GM18861 (cell line): ENCODE measurements at regions not wholly inside any gene's neighbourhood (a gene's known extent, or its start where the extent isn't known, plus 50 kb on each side); places are given as distances from the start of the nearest gene placed in this dataset.
"Not testable (repeated sequence)": the region's sequence is repeated elsewhere in the genome, so short reads cannot be mapped to it uniquely, and the experiment has no call there.

ENCODE experiments used
- ATAC-seq: cut with Tn5 transposase; IDR thresholded peaks from one replicate; pipeline ENCODE4 v1.9.1; 2021; ENCODE audit not compliant: unreplicated experiment

- ATAC-seq, result no peak
Observed at GRCh38 chr16:61435346-61435745, 600.9 kb downstream of the CDH8 start.

GRCh38 chr16:61432421-61432820 lies 603.8 kb downstream of the CDH8 start:
- ATAC-seq, result no peak

- no peak for ATAC-seq
Observed at GRCh38 chr16:61421111-61421510, 615.1 kb downstream of the CDH8 start.

GRCh38 chr16:61419791-61420190 lies 616.4 kb downstream of the CDH8 start:
- ATAC-seq, result no peak

GRCh38 chr16:61418802-61419201 lies 617.4 kb downstream of the CDH8 start:
- ATAC-seq, result not testable (repeated sequence)

GRCh38 chr16:61415126-61415525 lies 621.1 kb downstream of the CDH8 start:
- no peak for ATAC-seq

- ATAC-seq, result no peak
Observed at GRCh38 chr16:61413021-61413420, 623.2 kb downstream of the CDH8 start.

GRCh38 chr16:61412562-61412961 lies 623.7 kb downstream of the CDH8 start:
- ATAC-seq, result no peak

GRCh38 chr16:61409604-61410003 lies 626.6 kb downstream of the CDH8 start:
- ATAC-seq, result no peak

GRCh38 chr16:61403386-61403785 lies 632.9 kb downstream of the CDH8 start:
- no peak for ATAC-seq

- no peak for ATAC-seq
Observed at GRCh38 chr16:61391896-61392295, 644.3 kb downstream of the CDH8 start.

GRCh38 chr16:61390965-61391637 lies 645.1 kb downstream of the CDH8 start:
- ATAC-seq, result no peak

- ATAC-seq, result no peak
Observed at GRCh38 chr16:61385392-61386071, 650.7 kb downstream of the CDH8 start.

GRCh38 chr16:61382435-61382834 lies 653.8 kb downstream of the CDH8 start:
- ATAC-seq, result no peak

- no peak for ATAC-seq
Observed at GRCh38 chr16:61379311-61379710, 656.9 kb downstream of the CDH8 start.

GRCh38 chr16:61374071-61374470 lies 662.2 kb downstream of the CDH8 start:
- ATAC-seq, result no peak

GRCh38 chr16:61371881-61372280 lies 664.4 kb downstream of the CDH8 start:
- no peak for ATAC-seq

- ATAC-seq, result no peak
Observed at GRCh38 chr16:61371388-61371787, 664.9 kb downstream of the CDH8 start.

GRCh38 chr16:61370564-61370963 lies 665.7 kb downstream of the CDH8 start:
- ATAC-seq, result no peak

- no peak for ATAC-seq
Observed at GRCh38 chr16:61366006-61366405, 670.2 kb downstream of the CDH8 start.

GRCh38 chr16:61364990-61365389 lies 671.2 kb downstream of the CDH8 start:
- no peak for ATAC-seq

- ATAC-seq, result no peak
Observed at GRCh38 chr16:61362585-61362984, 673.7 kb downstream of the CDH8 start.

- ATAC-seq, result no peak
Observed at GRCh38 chr16:61344791-61345190, 691.4 kb downstream of the CDH8 start.
